ENCODE measurements at regions not wholly inside any gene's neighbourhood (a gene's known extent, or its start where the extent isn't known, plus 50 kb on each side); places are given as distances from the start of the nearest gene placed in this dataset.

- peaks cover 0 to 9% of the 10 kb centered on the region in 2 donors for H3K27me3 Mint-ChIP-seq
- H3K27ac Mint-ChIP-seq = no peak overlapping the region
- peaks cover 2% of the 10 kb centered on the region for H3K36me3 Mint-ChIP-seq (ENCODE audit: insufficient read depth)
- DNase-seq (no peak), ATAC-seq (replicated peaks) (no peak)
- H3K9me3 Mint-ChIP-seq = no peaks in the 10 kb centered on the region
- no peak overlapping the region for H3K4me3 Mint-ChIP-seq
- no peaks in the 10 kb centered on the region for H3K4me1 Mint-ChIP-seq (ENCODE audit: low read depth in 2 of 2)
Observed at GRCh38 chr10:128614802-128615553, 488.8 kb upstream of the MKI67 start.

- Mint-ChIP-seq H3K4me1 (ENCODE audit: low read depth in 2 of 2) (no peaks in the 10 kb centered on the region), H3K36me3 (ENCODE audit: insufficient read depth) (peaks cover 2% of the 10 kb centered on the region), H3K27me3 (peaks cover 0 to 9% of the 10 kb centered on the region in 2 donors), H3K4me3 (no peak overlapping the region), H3K9me3 (no peaks in the 10 kb centered on the region), H3K27ac (no peak overlapping the region)
- DNase-seq (no peak), ATAC-seq (replicated peaks) (no peak)
Observed at GRCh38 chr10:128617532-128617931, 491.3 kb upstream of the MKI67 start.

GRCh38 chr10:128622706-128623105 lies 496.5 kb upstream of the MKI67 start:
- Mint-ChIP-seq H3K36me3 (ENCODE audit: insufficient read depth) (no peaks in the 10 kb centered on the region), H3K4me3 (no peak overlapping the region), H3K27ac (no peak overlapping the region), H3K27me3 (peaks cover 0 to 26% of the 10 kb centered on the region in 2 donors), H3K9me3 (peaks cover 0 to 2% of the 10 kb centered on the region in 2 donors), H3K4me1 (ENCODE audit: low read depth in 2 of 2) (no peaks in the 10 kb centered on the region)
- no peak for DNase-seq
- no peak for ATAC-seq (replicated peaks)

GRCh38 chr10:128623776-128624175 lies 497.6 kb upstream of the MKI67 start:
- Mint-ChIP-seq H3K9me3 (peaks cover 0 to 2% of the 10 kb centered on the region in 2 donors), H3K27me3 (peaks cover 0 to 24% of the 10 kb centered on the region in 2 donors), H3K4me3 (no peak overlapping the region), H3K36me3 (ENCODE audit: insufficient read depth) (no peaks in the 10 kb centered on the region), H3K4me1 (ENCODE audit: low read depth in 2 of 2) (no peaks in the 10 kb centered on the region), H3K27ac (no peak overlapping the region)
- ATAC-seq (replicated peaks) (no peak), DNase-seq (no peak)

- no peaks in the 10 kb centered on the region for H3K4me1 Mint-ChIP-seq (ENCODE audit: low read depth in 2 of 2)
- H3K36me3 Mint-ChIP-seq (ENCODE audit: insufficient read depth) = no peaks in the 10 kb centered on the region
- DNase-seq = no peak
- no peak for ATAC-seq (replicated peaks)
- peaks cover 0 to 2% of the 10 kb centered on the region in 2 donors for H3K9me3 Mint-ChIP-seq
- H3K27ac Mint-ChIP-seq = no peak overlapping the region
- H3K4me3 Mint-ChIP-seq = no peak overlapping the region
- peaks cover 6 to 21% of the 10 kb centered on the region in 2 donors for H3K27me3 Mint-ChIP-seq
Observed at GRCh38 chr10:128624656-128625530, 498.7 kb upstream of the MKI67 start.

- no peaks in the 10 kb centered on the region for H3K4me1 Mint-ChIP-seq (ENCODE audit: low read depth in 2 of 2)
- no peak for ATAC-seq (replicated peaks)
- no peaks in the 10 kb centered on the region for H3K36me3 Mint-ChIP-seq (ENCODE audit: insufficient read depth)
- DNase-seq = no peak
- H3K27ac Mint-ChIP-seq = no peak overlapping the region
- peaks cover 6 to 21% of the 10 kb centered on the region in 2 donors for H3K27me3 Mint-ChIP-seq
- H3K9me3 Mint-ChIP-seq = peaks cover 0 to 2% of the 10 kb centered on the region in 2 donors
- no peak overlapping the region for H3K4me3 Mint-ChIP-seq
Observed at GRCh38 chr10:128625926-128626325, 499.7 kb upstream of the MKI67 start.

GRCh38 chr10:128626397-128627000 lies 500.3 kb upstream of the MKI67 start:
- Mint-ChIP-seq H3K36me3 (ENCODE audit: insufficient read depth) (no peaks in the 10 kb centered on the region), H3K27me3 (peaks cover 6 to 21% of the 10 kb centered on the region in 2 donors), H3K4me3 (no peak overlapping the region), H3K9me3 (peaks cover 0 to 2% of the 10 kb centered on the region in 2 donors), H3K4me1 (ENCODE audit: low read depth in 2 of 2) (no peaks in the 10 kb centered on the region), H3K27ac (no peak overlapping the region)
- no peak for ATAC-seq (replicated peaks)
- no peak for DNase-seq

GRCh38 chr10:128627811-128628210 lies 501.6 kb upstream of the MKI67 start:
- DNase-seq (no peak), ATAC-seq (replicated peaks) (no peak)
- no peak overlapping the region for H3K27ac Mint-ChIP-seq
- H3K4me3 Mint-ChIP-seq = no peak overlapping the region
- peaks cover 6 to 32% of the 10 kb centered on the region in 2 donors for H3K27me3 Mint-ChIP-seq
- H3K9me3 Mint-ChIP-seq = peaks cover 0 to under 1% of the 10 kb centered on the region in 2 donors
- H3K4me1 Mint-ChIP-seq (ENCODE audit: low read depth in 2 of 2) = no peaks in the 10 kb centered on the region
- no peaks in the 10 kb centered on the region for H3K36me3 Mint-ChIP-seq (ENCODE audit: insufficient read depth)

- no peak overlapping the region for H3K4me3 Mint-ChIP-seq
Observed at GRCh38 chr10:128628252-128628651, 502.0 kb upstream of the MKI67 start.

GRCh38 chr10:128629111-128630096 lies 503.2 kb upstream of the MKI67 start:
- Mint-ChIP-seq H3K27me3 (peaks cover 9 to 32% of the 10 kb centered on the region in 2 donors), H3K27ac (no peak overlapping the region), H3K4me1 (ENCODE audit: low read depth in 2 of 2) (no peaks in the 10 kb centered on the region), H3K4me3 (no peak overlapping the region), H3K9me3 (peaks cover 0 to 5% of the 10 kb centered on the region in 2 donors), H3K36me3 (ENCODE audit: insufficient read depth) (no peaks in the 10 kb centered on the region)
- DNase-seq = no peak
- no peak for ATAC-seq (replicated peaks)

More at GRCh38 chr10:128628252-128628651, 502.0 kb upstream of the MKI67 start:
- DNase-seq (no peak), ATAC-seq (replicated peaks) (no peak)
- Mint-ChIP-seq H3K9me3 (no peaks in the 10 kb centered on the region), H3K27ac (no peak overlapping the region), H3K27me3 (peaks cover 6 to 32% of the 10 kb centered on the region in 2 donors), H3K4me1 (ENCODE audit: low read depth in 2 of 2) (no peaks in the 10 kb centered on the region), H3K36me3 (ENCODE audit: insufficient read depth) (no peaks in the 10 kb centered on the region)

GRCh38 chr10:128630787-128631252 lies 504.6 kb upstream of the MKI67 start:
- ATAC-seq (replicated peaks) (no peak), DNase-seq (no peak)
- Mint-ChIP-seq H3K36me3 (ENCODE audit: insufficient read depth) (no peaks in the 10 kb centered on the region), H3K27me3 (peaks cover 14 to 32% of the 10 kb centered on the region in 2 donors), H3K4me1 (ENCODE audit: low read depth in 2 of 2) (no peaks in the 10 kb centered on the region), H3K4me3 (no peak overlapping the region), H3K9me3 (peaks cover 0 to 10% of the 10 kb centered on the region in 2 donors), H3K27ac (no peak overlapping the region)

- Mint-ChIP-seq H3K9me3 (peaks cover 0 to 10% of the 10 kb centered on the region in 2 donors), H3K27ac (no peak overlapping the region), H3K27me3 (peaks cover 14 to 24% of the 10 kb centered on the region in 2 donors), H3K4me3 (no peak overlapping the region), H3K4me1 (ENCODE audit: low read depth in 2 of 2) (no peaks in the 10 kb centered on the region), H3K36me3 (ENCODE audit: insufficient read depth) (no peaks in the 10 kb centered on the region)
- no peak for ATAC-seq (replicated peaks)
- no peak for DNase-seq
Observed at GRCh38 chr10:128631801-128632241, 505.6 kb upstream of the MKI67 start.

Measured in effector memory CD8-positive, alpha-beta T cell (primary cell).